Neural cell (in vitro differentiated cells): ENCODE measurements at regions not wholly inside any gene's neighbourhood (a gene's known extent, or its start where the extent isn't known, plus 50 kb on each side); places are given as distances from the start of the nearest gene placed in this dataset.

Experiments used
- H2AFZ ChIP-seq: fragments of 200-600, 300-800 bp; sonication (generic), shearing (Covaris generic); 2 replicates; pipeline ENCODE4 v1.6.0; 2014; ENCODE audit warnings: low read depth, mild to moderate bottlenecking, antibody characterized with exemption, low read length, moderate library complexity
- H3F3A ChIP-seq: fragments of 200-600 bp; shearing (Covaris generic); 2 replicates; pipeline ENCODE4 v1.6.1; 2016; ENCODE audit warnings: mild to moderate bottlenecking, moderate library complexity, mixed read lengths, antibody characterized with exemption, low read length; ENCODE audit not compliant: insufficient read depth, poor library complexity, severe bottlenecking
- H3K27ac ChIP-seq: fragments of 200-600, 300-800 bp; sonication (generic), shearing (Covaris generic); 2 replicates; pipeline ENCODE4 v1.5.1; 2014; ENCODE audit warnings: mild to moderate bottlenecking, low read length, moderate library complexity
- H3K27me3 ChIP-seq: fragments of 300-800, 200-600 bp; sonication (generic), shearing (Covaris generic); 2 replicates; pipeline ENCODE4 v1.6.0; 2014; ENCODE audit warnings: mild to moderate bottlenecking, low read depth, low read length, moderate library complexity; ENCODE audit not compliant: insufficient read depth
- H3K36me3 ChIP-seq: fragments of 300-800, 200-600 bp; sonication (generic), shearing (Covaris generic); 2 replicates; pipeline ENCODE4 v1.5.1; 2014; ENCODE audit warnings: mild to moderate bottlenecking, antibody characterized with exemption, low read length, moderate library complexity; ENCODE audit not compliant: insufficient read depth
- H3K4me2 ChIP-seq: fragments of 300-800, 200-600 bp; sonication (generic), shearing (Covaris generic); 2 replicates; pipeline ENCODE4 v1.6.0; 2014; ENCODE audit warnings: mild to moderate bottlenecking, low read length
- H3K4me3 ChIP-seq: fragments of 300-800, 200-600 bp; sonication (generic), shearing (Covaris generic); 2 replicates; pipeline ENCODE4 v1.5.1; 2014; ENCODE audit warnings: mild to moderate bottlenecking, low read length, moderate library complexity
- H3K79me2 ChIP-seq: fragments of 200-600 bp; shearing (Covaris generic); replicated peaks from 2 replicates; pipeline ENCODE4 v1.6.0; 2014; ENCODE audit warnings: mild to moderate bottlenecking, low read length, moderate library complexity; ENCODE audit not compliant: insufficient read depth
- H3K9ac ChIP-seq: fragments of 300-800, 200-600 bp; sonication (generic), shearing (Covaris generic); 2 replicates; pipeline ENCODE4 v1.6.1; 2016; ENCODE audit warnings: mild to moderate bottlenecking, low read length, mixed read lengths
- H3K9me2 ChIP-seq: fragments of 200-600 bp; shearing (Covaris generic); 2 replicates; pipeline ENCODE4 v1.6.1; 2016; ENCODE audit warnings: mild to moderate bottlenecking, low read length, mixed read lengths; ENCODE audit not compliant: insufficient read depth
- H3K9me3 ChIP-seq: fragments of 200-600, 300-800 bp; sonication (generic), shearing (Covaris generic); 2 replicates; pipeline ENCODE4 v1.6.1; 2016; ENCODE audit warnings: mild to moderate bottlenecking, mixed run types, low read length, moderate library complexity, mixed read lengths
- H4K20me1 ChIP-seq: fragments of 200-600 bp; shearing (Covaris generic); 2 replicates; pipeline ENCODE4 v1.6.1; 2016; ENCODE audit warnings: mild to moderate bottlenecking, mixed run types; ENCODE audit not compliant: insufficient read depth
- CTCF ChIP-seq: fragments of 450-650 bp; IDR thresholded peaks from 2 replicates; pipeline ENCODE4 v1.5.1; 2014; ENCODE audit warnings: antibody characterized with exemption, mild to moderate bottlenecking, moderate library complexity; ENCODE audit not compliant: poor library complexity, severe bottlenecking
- EP300 ChIP-seq: fragments of 450-650 bp; conservative IDR thresholded peaks from 2 replicates; pipeline ENCODE4 v1.6.1; 2014; ENCODE audit warnings: antibody characterized with exemption, mild to moderate bottlenecking, moderate library complexity; ENCODE audit not compliant: poor library complexity, severe bottlenecking
- EZH2 ChIP-seq: fragments of 200-600, 300-800 bp; shearing (Covaris generic), sonication (generic); IDR thresholded peaks from 2 replicates; pipeline ENCODE4 v1.6.1; 2014; ENCODE audit warnings: antibody characterized with exemption, low read length, borderline replicate concordance, mild to moderate bottlenecking; ENCODE audit not compliant: insufficient read depth, poor library complexity, severe bottlenecking
- MXI1 ChIP-seq: fragments of 450-650 bp; conservative IDR thresholded peaks from 2 replicates; pipeline ENCODE4 v1.6.1; 2014; ENCODE audit warnings: antibody characterized with exemption, mild to moderate bottlenecking; ENCODE audit not compliant: poor library complexity, severe bottlenecking
- POLR2AphosphoS5 ChIP-seq: IDR thresholded peaks from 2 replicates; pipeline ENCODE4 v1.6.1; 2012
- RAD21 ChIP-seq: fragments of 450-650 bp; conservative IDR thresholded peaks from 2 replicates; pipeline ENCODE4 v1.6.1; 2014; ENCODE audit warnings: antibody characterized with exemption, mild to moderate bottlenecking, moderate library complexity
- REST ChIP-seq: IDR thresholded peaks from 2 replicates; pipeline ENCODE4 v1.6.1; 2012; ENCODE audit warnings: borderline replicate concordance
- SMC3 ChIP-seq: fragments of 450-650 bp; conservative IDR thresholded peaks from 2 replicates; pipeline ENCODE4 v1.6.1; 2014; ENCODE audit warnings: antibody characterized with exemption, mild to moderate bottlenecking, moderate library complexity; ENCODE audit not compliant: poor library complexity
- TAF1 ChIP-seq: IDR thresholded peaks from 2 replicates; pipeline ENCODE4 v1.6.1; 2012; ENCODE audit warnings: low read depth

GRCh38 chr4:83862471-83862870, 326.6 kb downstream of the GPAT3 start:
- H3K9me2 ChIP-seq: no peaks in the 10 kb centered on the region
- H3K79me2 ChIP-seq: no peaks in the 10 kb centered on the region
- H3K4me3 ChIP-seq: no peak overlapping the region
- H3F3A ChIP-seq: no peaks in the 10 kb centered on the region
- H3K27ac ChIP-seq: no peak overlapping the region
- H3K36me3 ChIP-seq: no peaks in the 10 kb centered on the region
- no peak overlapping the region for H3K4me2 ChIP-seq
- H3K27me3 ChIP-seq: peaks cover 6% of the 10 kb centered on the region
- no peaks in the 10 kb centered on the region for H4K20me1 ChIP-seq
- no peak for TF ChIP-seq RAD21
- TF ChIP-seq EP300: no peak
- no peak for TF ChIP-seq SMC3
- no peak for TF ChIP-seq POLR2AphosphoS5
- TF ChIP-seq REST: no peak
- no peak for TF ChIP-seq EZH2
- no peak for TF ChIP-seq CTCF
- TF ChIP-seq TAF1: no peak
- TF ChIP-seq MXI1: no peak
- H2AFZ ChIP-seq: no peak overlapping the region
- H3K9ac ChIP-seq: no peak overlapping the region
- no peaks in the 10 kb centered on the region for H3K9me3 ChIP-seq

GRCh38 chr4:83860200-83860599, 324.3 kb downstream of the GPAT3 start:
- H3K9me2 ChIP-seq: no peaks in the 10 kb centered on the region
- H3F3A ChIP-seq: no peaks in the 10 kb centered on the region
- H4K20me1 ChIP-seq: no peaks in the 10 kb centered on the region
- no peak overlapping the region for H3K9ac ChIP-seq
- H3K9me3 ChIP-seq: no peaks in the 10 kb centered on the region
- no peak overlapping the region for H2AFZ ChIP-seq
- no peak for TF ChIP-seq EZH2
- TF ChIP-seq REST: no peak
- TF ChIP-seq RAD21: no peak
- TF ChIP-seq MXI1: no peak
- no peak for TF ChIP-seq SMC3
- TF ChIP-seq CTCF: no peak
- no peak for TF ChIP-seq TAF1
- TF ChIP-seq EP300: no peak
- TF ChIP-seq POLR2AphosphoS5: no peak
- H3K4me3 ChIP-seq: no peak overlapping the region
- no peaks in the 10 kb centered on the region for H3K36me3 ChIP-seq
- no peak overlapping the region for H3K27ac ChIP-seq
- H3K4me2 ChIP-seq: no peak overlapping the region
- no peaks in the 10 kb centered on the region for H3K79me2 ChIP-seq
- no peaks in the 10 kb centered on the region for H3K27me3 ChIP-seq
